ENCODE measurements at regions not wholly inside any gene's neighbourhood (a gene's known extent, or its start where the extent isn't known, plus 50 kb on each side); places are given as distances from the start of the nearest gene placed in this dataset.

DNA sequence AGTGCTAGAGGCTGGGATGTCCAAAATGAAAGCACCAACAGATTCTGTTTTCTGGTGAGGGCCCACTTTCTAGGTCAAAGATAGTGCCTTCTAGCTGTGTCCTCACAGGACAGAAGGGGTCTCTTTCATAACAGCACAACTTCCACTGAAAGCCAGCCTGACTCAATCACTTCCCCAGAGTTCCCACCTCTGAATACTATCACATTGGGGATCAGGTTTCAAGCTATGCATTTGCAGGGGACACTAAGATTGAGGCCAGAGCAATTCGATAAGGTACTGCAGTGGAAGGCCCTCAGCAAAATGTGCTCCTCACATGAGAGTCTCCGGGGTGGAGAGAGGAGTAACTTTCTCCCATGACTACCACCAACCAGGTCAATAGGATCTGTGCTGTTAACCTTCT is 1501.5 kb downstream of the EFNB2 start:
- H4K20me1 ChIP-seq (ENCODE audit: insufficient read depth, low read length), result no peaks in the 10 kb centered on the region
- no peak overlapping the region for H3K4me3 ChIP-seq (ENCODE audit: low read length)
- H2AFZ ChIP-seq (ENCODE audit: low read depth, low read length), result no peak overlapping the region
- H3K79me2 ChIP-seq (ENCODE audit: low read length), result no peaks in the 10 kb centered on the region
- H3K27me3 ChIP-seq (ENCODE audit: low read depth, low read length), result no peaks in the 10 kb centered on the region
- no peak overlapping the region for H3K4me2 ChIP-seq (ENCODE audit: low read length)
- peaks cover 3% of the 10 kb centered on the region for H3K9me3 ChIP-seq (ENCODE audit: insufficient read depth, low read length)
- no peak overlapping the region for H3K27ac ChIP-seq (ENCODE audit: low read length)
- no peak for TF ChIP-seq CTCF (IDR thresholded peaks at IDR 0.05; ENCODE audit: low read depth, low read length)
- TF ChIP-seq EZH2phosphoT487 (IDR thresholded peaks at IDR 0.05; ENCODE audit: low read depth), result no peak
- no peaks in the 10 kb centered on the region for H3K4me1 ChIP-seq (ENCODE audit: low read length)
- H3K36me3 ChIP-seq (replicated peaks; ENCODE audit: low read depth, low read length), result no peaks in the 10 kb centered on the region
- H3K9ac ChIP-seq (ENCODE audit: low read length), result no peak overlapping the region

DNA sequence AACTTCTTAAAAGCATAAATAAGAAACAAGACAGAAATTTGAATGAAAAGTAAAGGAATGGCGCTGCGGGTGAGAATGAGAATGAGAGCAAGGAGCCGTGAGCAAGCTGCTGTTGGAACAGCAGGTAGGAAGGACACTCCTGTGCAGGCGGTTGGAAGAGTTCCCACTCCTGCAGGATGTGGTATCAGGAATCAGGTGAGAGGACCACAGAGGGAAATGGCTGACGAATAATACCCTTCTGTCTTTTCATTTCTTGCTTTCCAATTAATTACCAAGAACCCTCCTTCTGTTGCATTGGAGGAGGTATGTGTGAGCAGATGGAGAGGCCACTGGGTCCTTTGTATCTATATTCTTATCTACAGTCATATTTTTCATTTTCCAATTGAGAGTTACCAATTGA is 1504.2 kb downstream of the EFNB2 start:
- no peaks in the 10 kb centered on the region for H3K27me3 ChIP-seq (ENCODE audit: low read depth, low read length)
- H3K4me2 ChIP-seq (ENCODE audit: low read length), result no peak overlapping the region
- H4K20me1 ChIP-seq (ENCODE audit: insufficient read depth, low read length), result no peaks in the 10 kb centered on the region
- H3K9ac ChIP-seq (ENCODE audit: low read length), result no peak overlapping the region
- H3K4me3 ChIP-seq (ENCODE audit: low read length), result no peak overlapping the region
- H3K27ac ChIP-seq (ENCODE audit: low read length), result no peak overlapping the region
- no peaks in the 10 kb centered on the region for H3K79me2 ChIP-seq (ENCODE audit: low read length)
- no peak overlapping the region; the same call in 1 of the 2 replicates for H2AFZ ChIP-seq (ENCODE audit: low read depth, low read length)
- TF ChIP-seq EZH2phosphoT487 (IDR thresholded peaks at IDR 0.05; ENCODE audit: low read depth) (no peak), CTCF (IDR thresholded peaks at IDR 0.05; ENCODE audit: low read depth, low read length) (no peak)
- no peaks in the 10 kb centered on the region; the same call in 1 of the 2 replicates for H3K9me3 ChIP-seq (ENCODE audit: insufficient read depth, low read length)
- no peaks in the 10 kb centered on the region for H3K4me1 ChIP-seq (ENCODE audit: low read length)
- no peaks in the 10 kb centered on the region for H3K36me3 ChIP-seq (replicated peaks; ENCODE audit: low read depth, low read length)

DNA sequence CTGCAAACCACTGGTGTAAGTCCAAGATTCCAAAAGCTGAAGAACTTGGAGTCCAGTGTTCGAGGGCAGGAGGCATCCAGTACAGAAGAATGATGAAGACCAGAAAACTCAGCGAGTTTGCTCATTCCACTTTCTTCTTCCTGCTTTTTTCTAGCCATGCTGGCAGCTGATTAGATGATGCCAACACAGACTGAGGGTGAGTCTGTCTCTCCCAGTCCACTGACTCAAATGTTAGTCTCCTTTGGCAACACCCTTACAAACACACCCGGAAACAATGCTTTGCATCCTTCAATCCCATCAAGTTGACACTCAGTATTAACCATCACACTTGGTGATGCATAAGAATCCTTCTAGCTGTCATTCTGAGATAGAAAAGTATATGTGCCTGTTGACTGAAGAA is 1504.6 kb downstream of the EFNB2 start:
- no peaks in the 10 kb centered on the region for H3K27me3 ChIP-seq (ENCODE audit: low read depth, low read length)
- no peak overlapping the region for H3K27ac ChIP-seq (ENCODE audit: low read length)
- H3K9me3 ChIP-seq (ENCODE audit: insufficient read depth, low read length), result no peaks in the 10 kb centered on the region; the same call in 1 of the 2 replicates
- TF ChIP-seq EZH2phosphoT487 (IDR thresholded peaks at IDR 0.05; ENCODE audit: low read depth) (no peak), CTCF (IDR thresholded peaks at IDR 0.05; ENCODE audit: low read depth, low read length) (no peak)
- no peak overlapping the region for H2AFZ ChIP-seq (ENCODE audit: low read depth, low read length)
- H3K4me1 ChIP-seq (ENCODE audit: low read length), result no peaks in the 10 kb centered on the region
- H3K9ac ChIP-seq (ENCODE audit: low read length), result no peak overlapping the region
- no peaks in the 10 kb centered on the region for H3K79me2 ChIP-seq (ENCODE audit: low read length)
- no peaks in the 10 kb centered on the region for H3K36me3 ChIP-seq (replicated peaks; ENCODE audit: low read depth, low read length)
- H3K4me3 ChIP-seq (ENCODE audit: low read length), result no peak overlapping the region
- H4K20me1 ChIP-seq (ENCODE audit: insufficient read depth, low read length), result no peaks in the 10 kb centered on the region
- H3K4me2 ChIP-seq (ENCODE audit: low read length), result no peak overlapping the region

DNA sequence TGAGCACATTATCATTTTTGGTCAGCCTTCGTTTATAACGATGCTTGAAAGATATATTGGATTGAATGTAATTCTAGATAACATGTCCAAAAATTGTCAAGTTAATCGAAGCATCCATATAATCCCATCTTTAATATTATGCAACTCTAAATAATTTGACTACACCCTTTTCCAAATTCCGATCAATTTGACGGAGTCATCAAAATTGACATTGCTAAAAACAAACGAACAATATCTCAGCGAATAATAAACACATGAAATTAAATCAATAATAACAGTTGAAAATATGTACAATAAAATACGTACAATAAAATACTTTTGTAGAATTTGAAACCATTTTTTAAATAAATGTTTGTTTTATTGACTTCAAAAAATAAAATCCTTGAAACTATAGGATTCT is 1516.4 kb downstream of the EFNB2 start:
- Histone ChIP-seq H3K79me2 (ENCODE audit: low read length) (no peaks in the 10 kb centered on the region), H3K4me1 (ENCODE audit: low read length) (no peaks in the 10 kb centered on the region), H2AFZ (ENCODE audit: low read depth, low read length) (no peak overlapping the region), H3K9ac (ENCODE audit: low read length) (no peak overlapping the region), H3K27ac (ENCODE audit: low read length) (no peak overlapping the region), H3K27me3 (ENCODE audit: low read depth, low read length) (no peaks in the 10 kb centered on the region), H3K36me3 (replicated peaks; ENCODE audit: low read depth, low read length) (no peaks in the 10 kb centered on the region), H3K4me3 (ENCODE audit: low read length) (no peak overlapping the region), H3K4me2 (ENCODE audit: low read length) (no peak overlapping the region), H3K9me3 (ENCODE audit: insufficient read depth, low read length) (peaks cover 13% of the 10 kb centered on the region; the same call in 1 of the 2 replicates), H4K20me1 (ENCODE audit: insufficient read depth, low read length) (no peaks in the 10 kb centered on the region)
- TF ChIP-seq CTCF (IDR thresholded peaks at IDR 0.05; ENCODE audit: low read depth, low read length), result no peak
- TF ChIP-seq EZH2phosphoT487 (IDR thresholded peaks at IDR 0.05; ENCODE audit: low read depth), result no peak

All from OCI-LY3 (cell line).